ENCODE measurements at regions not wholly inside any gene's neighbourhood (a gene's known extent, or its start where the extent isn't known, plus 50 kb on each side); places are given as distances from the start of the nearest gene placed in this dataset.
A peak's percentile ranks its signal among the peaks of the same experiment; 100 is the strongest.

DNA sequence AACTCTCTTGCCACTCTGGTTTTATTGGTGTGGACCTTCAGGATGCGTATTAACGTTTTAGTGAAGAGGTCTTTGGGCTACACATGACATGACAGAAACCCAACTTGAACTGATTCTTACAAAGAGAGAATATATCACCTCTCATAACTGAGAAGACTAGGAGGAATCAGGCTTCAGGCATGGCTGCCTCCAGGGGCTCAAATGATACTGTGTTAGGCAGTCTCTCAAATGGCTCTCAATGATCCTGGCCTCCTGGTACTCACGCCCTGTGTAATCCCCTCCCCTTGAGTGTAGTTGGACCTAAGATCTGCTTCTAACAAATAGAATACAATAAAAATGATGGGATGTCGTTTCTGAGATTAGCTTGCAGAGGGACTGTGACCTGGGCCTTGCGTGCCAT lies 58.5 kb upstream of the SYPL1 start:
- no peaks in the 10 kb centered on the region for H3K9me3 Mint-ChIP-seq
- no peak for DNase-seq
- no peak for TF ChIP-seq CTCF (IDR thresholded peaks at IDR 0.05)
- H3K4me3 Mint-ChIP-seq, result no peak overlapping the region
- H3K27me3 Mint-ChIP-seq (ENCODE audit: insufficient read depth), result peaks cover 14% of the 10 kb centered on the region
- no peak overlapping the region for H3K27ac Mint-ChIP-seq
- no peaks in the 10 kb centered on the region for H3K36me3 Mint-ChIP-seq (ENCODE audit: low read depth)
- H3K4me1 Mint-ChIP-seq (ENCODE audit: low read depth), result peaks cover 10% of the 10 kb centered on the region

DNA sequence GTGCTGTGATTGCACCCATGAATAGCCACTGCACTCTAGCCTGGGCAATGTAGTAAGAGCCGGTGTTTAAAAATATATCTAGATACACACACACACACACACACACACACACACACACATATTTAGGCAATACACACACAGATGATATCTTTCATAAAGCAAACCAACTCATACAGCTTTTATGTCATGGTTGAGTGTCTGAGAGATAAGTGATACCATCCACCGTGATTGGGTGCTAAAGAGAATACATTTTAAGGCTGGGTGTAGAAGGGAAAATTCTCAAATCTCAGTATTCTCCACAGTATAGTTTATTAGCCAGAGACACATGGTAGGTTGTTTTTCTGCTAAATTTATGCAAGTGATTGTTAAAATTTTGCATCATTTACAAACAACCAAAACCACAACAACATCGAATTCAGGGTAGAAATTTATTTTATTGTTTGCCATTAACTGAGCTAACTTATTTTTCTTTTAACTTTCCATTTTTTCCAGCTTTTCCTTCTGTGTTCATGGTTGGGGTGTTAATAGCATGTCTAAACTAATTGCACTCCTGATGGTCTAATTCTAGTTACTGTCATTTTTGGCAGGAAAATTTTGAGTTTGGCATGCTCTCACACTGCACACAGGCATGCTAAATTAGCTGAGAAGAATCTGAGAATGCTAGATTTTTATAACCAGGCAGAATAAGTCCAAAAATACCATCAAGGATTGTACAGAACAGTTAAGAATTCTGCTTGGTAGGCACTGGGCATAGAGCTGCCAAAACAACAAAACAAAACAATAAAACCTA lies 57.9 kb upstream of the SYPL1 start:
- DNase-seq, result no peak
- no peak for TF ChIP-seq CTCF (IDR thresholded peaks at IDR 0.05)
- Mint-ChIP-seq H3K27me3 (ENCODE audit: insufficient read depth) (peaks cover 14% of the 10 kb centered on the region), H3K4me1 (ENCODE audit: low read depth) (peaks cover 17% of the 10 kb centered on the region), H3K9me3 (no peaks in the 10 kb centered on the region), H3K36me3 (ENCODE audit: low read depth) (no peaks in the 10 kb centered on the region), H3K27ac (no peak overlapping the region), H3K4me3 (no peak overlapping the region)

DNA sequence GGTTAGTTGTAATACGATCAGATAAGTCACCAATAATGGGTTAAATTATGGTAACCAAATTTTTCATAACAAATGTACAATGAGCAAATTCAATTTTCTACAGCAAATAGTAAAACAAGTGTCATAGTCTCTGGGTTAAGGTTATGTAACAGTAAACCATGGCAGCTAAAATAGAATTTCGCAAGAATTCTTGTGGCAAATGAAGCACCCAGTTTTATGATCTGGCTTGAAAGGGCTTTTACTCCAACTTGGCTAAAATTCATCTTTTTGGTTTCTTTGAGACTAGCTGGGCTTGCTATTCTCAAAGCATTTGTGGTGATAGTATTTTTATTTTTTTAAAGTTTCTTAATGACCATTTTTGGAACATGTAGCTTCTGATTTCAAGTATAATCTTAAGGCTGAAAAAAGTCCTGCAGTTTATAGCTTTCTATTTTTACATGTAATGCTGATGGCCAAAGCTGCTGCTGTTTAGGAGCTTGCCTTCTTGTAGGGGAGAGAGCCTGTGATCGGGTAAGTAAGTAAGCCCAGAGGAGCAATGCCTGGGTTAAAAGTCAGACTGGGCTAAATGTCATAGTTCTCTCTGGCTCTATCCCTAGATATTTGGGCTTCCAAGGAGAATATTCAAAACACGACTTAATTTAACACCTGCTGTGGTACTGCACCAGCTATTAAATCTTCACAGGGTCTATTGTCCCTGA lies 55.5 kb upstream of the SYPL1 start:
- Mint-ChIP-seq H3K9me3 (peaks cover 11% of the 10 kb centered on the region), H3K4me1 (ENCODE audit: low read depth) (peaks cover 17% of the 10 kb centered on the region), H3K27ac (no peak overlapping the region), H3K27me3 (ENCODE audit: insufficient read depth) (peaks cover 16% of the 10 kb centered on the region), H3K36me3 (ENCODE audit: low read depth) (peaks cover 4% of the 10 kb centered on the region), H3K4me3 (no peak overlapping the region)
- peak; percentile 24 for DNase-seq
- no peak for TF ChIP-seq CTCF (IDR thresholded peaks at IDR 0.05)

DNA sequence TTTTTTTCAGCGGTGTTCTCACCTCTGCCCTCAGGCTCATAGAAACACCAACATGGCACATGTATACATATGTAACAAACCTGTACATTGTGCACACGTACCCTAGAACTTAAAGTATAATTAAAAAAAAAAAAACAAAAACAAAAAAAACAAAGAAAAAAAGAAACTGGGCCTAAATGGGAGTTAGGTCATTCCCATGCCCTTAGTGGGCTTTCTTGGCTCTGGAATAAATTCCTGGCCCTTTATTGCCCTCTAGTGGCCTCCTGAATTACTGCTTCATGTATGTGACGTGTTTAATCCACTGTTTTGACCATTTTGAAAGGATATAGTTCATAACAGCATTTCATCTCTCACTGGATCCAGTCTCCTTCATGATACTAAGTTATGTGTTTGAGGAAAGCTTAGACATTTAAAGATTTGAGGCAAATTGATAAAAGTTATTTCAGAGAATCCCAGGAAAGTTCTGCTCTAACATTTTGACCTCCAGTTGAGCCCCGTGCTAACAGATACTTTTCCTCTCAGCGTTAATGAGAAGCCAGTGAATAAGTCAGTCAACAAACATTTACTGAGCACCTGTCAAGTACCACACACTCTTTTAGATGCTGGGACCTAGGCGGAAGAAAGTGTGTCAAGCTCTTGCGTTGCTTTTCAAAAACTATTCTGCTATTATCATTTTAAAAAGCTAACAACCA lies 54.7 kb upstream of the SYPL1 start:
- Mint-ChIP-seq H3K36me3 (ENCODE audit: low read depth) (peaks cover 4% of the 10 kb centered on the region), H3K4me1 (ENCODE audit: low read depth) (peaks cover 17% of the 10 kb centered on the region), H3K9me3 (peaks cover 11% of the 10 kb centered on the region), H3K4me3 (no peak overlapping the region), H3K27ac (no peak overlapping the region), H3K27me3 (ENCODE audit: insufficient read depth) (peaks cover 14% of the 10 kb centered on the region)
- peak; percentile 59 for DNase-seq
- peak; percentile 89 for TF ChIP-seq CTCF (IDR thresholded peaks at IDR 0.05)

GRCh38 chr7:106165337-106165736 lies 53.2 kb upstream of the SYPL1 start:
- TF ChIP-seq CTCF (IDR thresholded peaks at IDR 0.05), result no peak
- Mint-ChIP-seq H3K27me3 (ENCODE audit: insufficient read depth) (peaks cover 22% of the 10 kb centered on the region), H3K4me3 (no peak overlapping the region), H3K9me3 (peaks cover 15% of the 10 kb centered on the region), H3K27ac (no peak overlapping the region), H3K4me1 (ENCODE audit: low read depth) (peaks cover 17% of the 10 kb centered on the region), H3K36me3 (ENCODE audit: low read depth) (peaks cover 4% of the 10 kb centered on the region)
- DNase-seq, result peak; percentile 42
